ENCODE measurements at regions not wholly inside any gene's neighbourhood (a gene's known extent, or its start where the extent isn't known, plus 50 kb on each side); places are given as distances from the start of the nearest gene placed in this dataset.
"Not testable (repeated sequence)": the region's sequence is repeated elsewhere in the genome, so short reads cannot be mapped to it uniquely, and the experiment has no call there.

GRCh38 chr1:234808943-234809853 is 199.2 kb upstream of the IRF2BP2 start:
- not testable (repeated sequence) for TF ChIP-seq CTCF (IDR thresholded peaks at IDR 0.05; ENCODE audit: insufficient read depth, low read length)
- TF ChIP-seq, protein P1, sequence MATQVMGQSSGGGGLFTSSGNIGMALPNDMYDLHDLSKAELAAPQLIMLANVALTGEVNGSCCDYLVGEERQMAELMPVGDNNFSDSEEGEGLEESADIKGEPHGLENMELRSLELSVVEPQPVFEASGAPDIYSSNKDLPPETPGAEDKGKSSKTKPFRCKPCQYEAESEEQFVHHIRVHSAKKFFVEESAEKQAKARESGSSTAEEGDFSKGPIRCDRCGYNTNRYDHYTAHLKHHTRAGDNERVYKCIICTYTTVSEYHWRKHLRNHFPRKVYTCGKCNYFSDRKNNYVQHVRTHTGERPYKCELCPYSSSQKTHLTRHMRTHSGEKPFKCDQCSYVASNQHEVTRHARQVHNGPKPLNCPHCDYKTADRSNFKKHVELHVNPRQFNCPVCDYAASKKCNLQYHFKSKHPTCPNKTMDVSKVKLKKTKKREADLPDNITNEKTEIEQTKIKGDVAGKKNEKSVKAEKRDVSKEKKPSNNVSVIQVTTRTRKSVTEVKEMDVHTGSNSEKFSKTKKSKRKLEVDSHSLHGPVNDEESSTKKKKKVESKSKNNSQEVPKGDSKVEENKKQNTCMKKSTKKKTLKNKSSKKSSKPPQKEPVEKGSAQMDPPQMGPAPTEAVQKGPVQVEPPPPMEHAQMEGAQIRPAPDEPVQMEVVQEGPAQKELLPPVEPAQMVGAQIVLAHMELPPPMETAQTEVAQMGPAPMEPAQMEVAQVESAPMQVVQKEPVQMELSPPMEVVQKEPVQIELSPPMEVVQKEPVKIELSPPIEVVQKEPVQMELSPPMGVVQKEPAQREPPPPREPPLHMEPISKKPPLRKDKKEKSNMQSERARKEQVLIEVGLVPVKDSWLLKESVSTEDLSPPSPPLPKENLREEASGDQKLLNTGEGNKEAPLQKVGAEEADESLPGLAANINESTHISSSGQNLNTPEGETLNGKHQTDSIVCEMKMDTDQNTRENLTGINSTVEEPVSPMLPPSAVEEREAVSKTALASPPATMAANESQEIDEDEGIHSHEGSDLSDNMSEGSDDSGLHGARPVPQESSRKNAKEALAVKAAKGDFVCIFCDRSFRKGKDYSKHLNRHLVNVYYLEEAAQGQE (IDR thresholded peaks at IDR 0.05; ENCODE audit: insufficient replicate concordance, low read depth) = not testable (repeated sequence)

Measured in HL-60 (cell line).